NCI-H128 (cell line): ENCODE measurements at regions not wholly inside any gene's neighbourhood (a gene's known extent, or its start where the extent isn't known, plus 50 kb on each side); places are given as distances from the start of the nearest gene placed in this dataset.

Experiments used
- DNase-seq: peaks from one replicate; lab custom pipeline; 2025; ENCODE audit not compliant: unreplicated experiment; lab: John Stamatoyannopoulos, UW

DNA sequence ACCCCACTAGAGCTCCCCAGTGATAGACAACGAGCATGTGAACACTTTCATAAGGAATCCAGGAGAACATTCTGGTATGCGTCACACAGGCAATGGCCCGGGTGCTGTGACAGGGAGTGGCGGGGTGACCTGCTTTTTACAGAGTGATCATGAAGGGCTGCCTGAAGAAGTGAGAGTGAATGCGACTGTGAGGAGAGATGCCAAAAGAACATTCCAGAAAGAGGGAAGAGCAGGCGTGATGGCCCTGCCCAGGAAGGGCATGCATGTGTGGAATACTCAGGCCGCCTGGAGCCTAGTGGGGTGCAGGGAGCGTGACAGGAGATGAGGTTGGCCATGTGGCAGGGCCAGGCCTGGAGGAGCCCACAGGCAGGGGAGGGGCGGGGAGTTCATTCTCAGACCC lies 53.8 kb downstream of the FZD10 start:
- DNase-seq: no peak

DNA sequence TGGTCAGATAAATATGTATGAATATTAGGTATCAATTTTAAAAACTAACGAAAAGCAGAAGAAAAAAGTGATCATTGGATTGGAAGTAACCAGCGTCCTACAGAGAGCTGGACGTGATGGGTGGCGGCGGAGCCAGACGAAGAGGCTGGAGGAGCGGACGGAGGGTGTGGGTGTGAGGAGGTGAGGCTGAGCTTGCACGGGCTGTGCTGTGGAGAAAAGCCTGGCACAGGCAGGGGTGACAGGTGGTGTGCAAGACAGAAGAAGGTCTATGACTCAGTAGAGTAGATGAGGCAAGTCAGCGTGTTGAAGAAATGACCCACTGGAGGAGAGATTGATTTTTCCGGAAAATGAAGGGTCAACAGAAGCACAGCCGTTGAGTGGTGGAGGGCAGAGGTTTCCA lies 56.4 kb downstream of the FZD10 start:
- no peak for DNase-seq

DNA sequence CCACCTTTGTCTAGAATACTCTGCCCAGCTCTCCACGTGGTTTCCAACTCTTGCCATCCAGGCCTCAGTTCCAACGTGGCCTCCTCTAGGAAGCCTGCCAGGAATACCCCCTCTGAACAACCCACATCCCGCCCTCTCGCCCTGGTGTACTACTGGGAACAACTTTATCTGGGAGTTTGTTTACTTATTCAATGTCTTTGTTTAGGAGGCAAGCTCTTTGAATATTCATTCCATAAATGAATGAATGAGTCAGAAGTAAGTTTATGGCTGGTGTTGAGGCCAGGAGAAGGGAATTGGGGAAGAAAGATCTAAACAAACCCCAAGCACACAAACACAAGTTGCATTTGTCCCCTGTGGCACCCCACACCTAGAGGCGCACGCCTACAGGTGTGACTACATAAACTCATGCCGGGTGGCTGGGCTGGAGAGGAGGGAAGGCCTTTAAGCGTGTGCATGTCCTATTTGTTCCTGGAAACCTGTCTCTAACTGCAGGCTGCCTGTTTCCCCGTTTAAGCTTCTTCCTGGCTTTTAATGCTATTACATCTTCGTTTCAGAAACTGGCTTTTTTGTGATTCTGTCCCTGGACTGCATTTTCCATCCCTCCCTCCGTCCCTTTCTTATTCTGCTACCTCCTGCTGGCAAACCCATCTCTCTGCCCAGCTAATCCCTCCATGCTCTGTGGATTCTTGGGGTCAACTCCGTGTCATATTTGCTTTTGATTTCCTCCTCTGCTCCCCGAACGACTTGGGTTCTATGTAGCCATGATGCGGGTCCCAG lies 57.9 kb downstream of the FZD10 start:
- no peak for DNase-seq

DNA sequence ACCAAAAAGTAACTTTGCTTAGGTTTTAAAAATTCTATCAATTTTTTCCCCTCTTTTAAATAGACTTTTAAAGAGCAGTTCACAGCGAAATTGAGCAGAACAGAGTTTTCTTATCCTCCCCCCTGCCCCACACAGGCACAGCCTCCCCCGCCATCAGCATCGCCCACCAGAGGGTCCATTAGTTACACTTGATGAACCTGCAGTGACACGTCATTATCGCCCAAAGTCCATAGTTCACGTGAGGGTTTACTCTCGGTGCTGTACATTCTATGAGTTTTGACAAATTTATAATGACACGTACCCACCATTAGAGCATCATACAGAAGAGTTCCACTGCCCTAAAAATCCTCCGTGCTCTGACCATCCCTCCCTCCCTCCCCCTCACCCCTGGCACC lies 58.4 kb downstream of the FZD10 start:
- no peak for DNase-seq

DNA sequence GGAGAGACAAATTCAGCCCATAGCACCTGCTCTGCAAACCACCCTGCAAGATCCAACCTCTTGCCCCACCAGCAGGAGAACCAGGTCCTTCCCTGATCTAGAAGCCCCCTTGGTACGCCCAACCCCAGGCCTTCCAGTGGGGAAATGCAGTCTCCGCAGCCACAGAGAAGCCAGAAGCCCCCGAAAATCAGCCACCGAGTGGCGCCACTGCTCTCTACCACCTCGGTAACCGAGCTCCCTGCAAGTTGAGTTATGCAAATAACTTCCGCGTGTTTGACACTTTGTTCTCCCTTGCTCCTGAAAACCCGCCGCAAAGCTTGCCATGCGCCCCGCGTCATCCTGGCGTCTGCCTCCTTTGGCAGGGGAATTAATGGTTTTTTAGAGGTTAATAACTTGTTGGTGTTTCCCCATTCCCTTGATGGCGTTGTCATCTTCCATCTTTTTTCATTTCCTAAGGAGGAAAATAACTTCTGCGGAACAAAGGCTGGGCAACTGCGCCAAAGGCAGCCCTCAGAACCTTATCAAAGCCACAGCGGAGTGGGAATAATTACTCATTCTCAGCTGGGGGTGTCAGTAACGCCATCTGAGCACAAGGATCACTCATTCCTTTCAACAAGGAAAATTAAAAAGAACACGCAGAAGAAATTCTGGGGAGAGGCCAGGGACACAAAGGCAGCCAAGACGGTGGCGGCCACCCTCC lies 60.4 kb downstream of the FZD10 start:
- DNase-seq: no peak

DNA sequence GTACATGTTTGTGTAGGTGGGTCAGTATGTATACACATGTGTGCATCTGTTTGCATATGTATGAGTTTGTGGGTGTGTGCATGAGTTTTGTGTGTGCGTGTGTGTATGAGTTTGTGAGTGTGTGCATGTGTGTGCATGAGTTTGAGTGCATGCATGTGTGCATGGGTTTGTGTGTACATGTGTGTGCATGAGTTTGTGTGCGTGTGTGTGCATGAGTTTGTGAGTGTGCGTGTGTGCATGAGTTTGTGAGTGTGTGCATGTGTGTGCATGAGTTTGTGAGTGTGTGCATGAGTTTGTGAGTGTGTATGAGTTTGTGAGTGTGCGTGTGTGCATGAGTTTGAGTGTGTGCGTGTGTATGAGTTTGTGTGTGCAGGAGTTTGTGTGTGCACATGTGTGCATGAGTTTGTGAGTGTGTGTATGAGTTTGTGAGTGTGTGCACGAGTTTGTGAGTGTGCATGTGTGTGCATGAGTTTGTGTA lies 61.5 kb downstream of the FZD10 start:
- DNase-seq: no peak

DNA sequence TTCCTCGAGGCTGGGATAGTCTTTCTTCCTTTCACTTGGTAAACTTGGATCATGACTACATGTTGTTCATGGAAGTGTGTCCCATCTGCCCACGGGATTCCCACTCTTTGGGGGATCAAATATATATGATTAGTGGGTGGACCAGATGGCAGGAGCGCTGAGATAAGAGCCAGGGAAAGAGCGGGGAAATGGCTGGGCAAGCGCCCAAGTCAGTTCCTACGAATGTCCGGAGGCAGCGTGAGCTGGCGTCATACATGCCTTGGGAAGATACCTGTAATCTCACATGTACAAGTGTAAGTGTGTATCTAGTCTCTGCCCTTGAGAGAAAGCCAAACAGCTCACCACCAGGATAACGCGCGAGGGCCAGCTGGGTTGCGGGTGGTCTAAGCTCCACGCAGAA lies 62.3 kb downstream of the FZD10 start:
- DNase-seq: no peak

DNA sequence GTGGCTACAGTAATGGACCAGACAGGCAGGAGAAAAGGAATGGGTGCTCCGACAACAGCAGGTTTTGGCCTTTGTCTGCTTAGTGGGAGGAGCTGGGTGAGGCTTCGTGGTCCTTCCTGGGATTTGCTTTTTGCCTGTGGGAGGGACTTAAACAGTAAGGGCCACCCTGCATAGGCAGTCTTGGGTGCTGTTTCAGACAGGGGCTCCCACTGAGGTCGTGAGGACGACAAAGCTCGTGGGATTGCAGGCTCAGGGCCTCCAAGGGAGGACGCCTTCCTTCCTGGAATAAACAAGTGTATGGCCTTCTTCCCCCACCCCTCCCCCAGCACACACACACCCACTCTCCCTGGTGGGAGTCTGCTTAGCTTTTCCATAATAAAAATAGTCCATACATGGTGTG lies 63.1 kb downstream of the FZD10 start:
- no peak for DNase-seq

DNA sequence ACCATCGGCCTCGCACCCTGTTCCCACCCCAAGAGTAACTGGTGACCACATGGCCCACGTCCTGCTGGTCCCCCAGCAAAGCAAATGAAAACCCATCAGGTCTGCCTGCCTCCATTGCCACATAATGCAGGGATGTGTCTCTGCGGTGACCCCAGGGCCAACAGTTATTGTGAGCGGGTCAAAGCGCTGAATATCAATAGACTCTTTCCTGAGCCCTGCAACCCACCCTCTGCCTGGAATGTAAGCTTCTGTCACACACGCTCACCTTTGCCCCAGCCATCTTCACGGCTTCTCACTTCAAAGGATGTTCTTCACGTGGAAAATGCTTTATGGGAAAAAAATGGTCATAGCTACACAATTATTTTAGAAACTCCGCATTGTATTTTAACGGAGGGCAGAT lies 63.9 kb downstream of the FZD10 start:
- no peak for DNase-seq

DNA sequence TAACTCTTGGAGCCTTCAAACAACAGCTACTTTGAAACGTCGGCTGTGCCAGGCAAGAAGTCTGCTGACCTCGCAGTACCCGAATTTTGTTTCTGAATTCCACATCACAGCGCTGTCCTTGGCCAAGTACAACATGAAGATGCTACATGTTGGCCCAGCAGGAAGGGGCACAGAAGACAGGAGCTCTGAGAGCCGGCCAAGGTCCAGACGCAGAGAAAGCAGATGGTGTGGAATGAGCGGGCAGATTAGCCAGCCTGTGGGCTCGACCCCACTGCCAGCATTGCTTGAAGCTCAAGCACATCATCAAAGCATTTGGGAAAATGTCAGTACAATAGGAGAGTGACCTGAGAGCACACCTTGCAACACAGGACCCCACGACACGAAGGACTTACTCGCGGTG lies 64.5 kb downstream of the FZD10 start:
- no peak for DNase-seq

DNA sequence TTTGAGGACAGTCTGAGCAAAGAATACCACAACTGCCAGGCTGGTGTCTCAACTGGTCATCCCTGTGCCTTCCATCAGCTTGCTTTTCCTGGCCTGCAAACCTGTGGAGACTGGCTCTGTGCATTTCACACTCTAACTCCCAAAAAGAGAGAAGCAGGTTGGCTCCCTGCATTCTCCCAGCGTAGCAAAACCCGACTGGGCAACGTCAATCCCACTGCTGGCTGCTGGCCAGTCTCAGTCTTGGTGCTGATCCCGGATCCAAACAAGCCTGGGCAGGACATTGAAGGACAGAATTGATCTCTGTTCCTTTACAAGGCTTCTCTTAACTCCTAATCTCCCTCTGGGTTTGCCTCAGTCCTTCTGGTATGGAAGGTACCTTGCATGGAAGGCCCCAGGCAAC lies 65.4 kb downstream of the FZD10 start:
- no peak for DNase-seq

DNA sequence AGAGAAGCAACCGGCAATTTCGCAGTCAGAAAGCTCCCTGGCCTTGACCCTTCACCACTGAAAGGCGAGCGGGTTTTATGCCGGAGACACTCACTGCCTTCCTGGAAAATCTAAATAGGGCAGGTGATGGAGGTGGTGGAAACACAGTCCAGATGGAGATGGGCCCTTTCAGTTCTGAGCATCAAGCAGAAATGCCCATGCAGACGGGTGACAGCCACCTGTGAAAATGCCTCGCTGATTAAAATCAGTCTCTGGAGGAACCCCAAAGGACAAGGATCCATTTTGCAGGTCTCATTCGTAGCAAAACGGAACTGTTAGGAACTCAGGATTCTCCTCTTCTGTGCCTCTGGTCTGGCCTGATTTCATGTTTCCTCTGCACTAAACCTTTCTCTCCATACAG lies 74.2 kb downstream of the FZD10 start:
- DNase-seq: no peak

DNA sequence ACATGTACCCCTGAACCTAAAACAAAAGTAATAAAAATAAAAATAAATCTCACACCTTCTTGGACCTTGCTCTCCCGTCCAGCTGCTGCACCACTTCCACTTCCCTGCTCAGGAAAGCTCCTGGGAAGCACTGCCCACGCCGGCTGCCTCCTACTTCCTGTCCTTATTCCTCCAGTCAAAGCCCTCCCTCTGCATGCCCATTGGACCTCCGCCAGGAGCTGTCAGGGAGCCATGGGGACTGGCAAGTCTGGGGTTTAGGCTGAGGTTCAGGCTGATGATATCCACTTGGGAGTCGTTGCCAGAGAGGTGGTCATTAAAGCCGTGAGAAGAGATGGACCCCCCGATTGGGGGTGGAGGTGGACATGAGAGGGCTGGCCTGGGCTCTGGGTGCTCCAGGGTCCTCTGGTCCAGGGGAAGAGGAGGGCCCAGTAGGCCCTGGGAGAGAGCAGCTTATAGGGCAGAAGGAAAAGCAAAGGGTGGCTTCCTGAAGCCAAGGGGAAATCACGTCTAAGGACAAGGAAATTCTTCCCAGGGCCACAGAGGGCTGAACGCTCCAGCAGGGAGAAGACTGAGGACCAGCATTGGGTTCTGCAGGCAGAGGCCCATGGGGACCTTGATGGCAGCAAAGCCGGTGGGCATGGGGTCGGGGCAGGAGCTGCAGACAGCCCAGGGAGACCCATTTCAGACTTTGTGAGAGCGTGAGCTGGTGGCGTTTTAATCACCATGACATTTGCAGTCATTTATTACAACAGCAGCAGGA lies 78.7 kb downstream of the FZD10 start:
- no peak for DNase-seq

DNA sequence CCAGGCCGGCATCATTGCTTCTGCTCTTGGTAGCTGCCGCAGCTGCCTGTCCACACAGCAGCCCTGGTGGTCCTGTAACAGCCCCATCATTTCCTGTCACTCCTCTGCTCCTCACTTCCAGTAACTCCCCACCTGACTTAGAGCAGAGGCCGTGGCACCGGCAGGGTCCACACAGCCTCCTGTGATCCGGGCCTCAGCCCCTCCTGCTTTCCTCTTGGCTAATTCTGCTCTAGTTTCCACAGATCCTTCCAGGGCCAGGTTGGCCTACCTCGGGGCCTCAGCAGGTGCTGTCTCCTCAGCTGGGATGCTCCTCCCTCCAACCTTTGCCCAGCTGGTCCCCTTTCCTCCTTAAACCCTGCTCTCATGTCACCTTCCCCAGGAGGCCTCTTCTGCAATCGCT lies 80.2 kb downstream of the FZD10 start:
- no peak for DNase-seq

DNA sequence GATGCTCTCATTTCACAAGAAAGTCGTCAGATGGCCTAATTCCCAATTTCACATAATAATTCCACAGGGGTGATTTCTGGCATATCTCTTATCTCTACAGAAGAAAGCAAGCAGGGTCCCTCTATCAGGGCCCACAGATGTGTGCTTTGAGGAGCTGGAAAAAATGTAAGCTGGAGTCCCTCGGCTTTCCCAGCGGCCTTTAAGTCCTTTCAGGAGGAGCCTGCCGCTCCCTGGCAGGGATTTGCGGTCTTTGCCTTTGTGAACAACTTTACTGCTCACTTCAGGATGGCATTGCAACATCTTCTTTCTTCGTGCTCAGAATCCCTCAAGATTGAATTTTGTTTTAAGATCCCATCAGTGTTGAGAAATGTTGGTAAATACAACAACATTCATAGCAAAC lies 83.0 kb downstream of the FZD10 start:
- DNase-seq: no peak

DNA sequence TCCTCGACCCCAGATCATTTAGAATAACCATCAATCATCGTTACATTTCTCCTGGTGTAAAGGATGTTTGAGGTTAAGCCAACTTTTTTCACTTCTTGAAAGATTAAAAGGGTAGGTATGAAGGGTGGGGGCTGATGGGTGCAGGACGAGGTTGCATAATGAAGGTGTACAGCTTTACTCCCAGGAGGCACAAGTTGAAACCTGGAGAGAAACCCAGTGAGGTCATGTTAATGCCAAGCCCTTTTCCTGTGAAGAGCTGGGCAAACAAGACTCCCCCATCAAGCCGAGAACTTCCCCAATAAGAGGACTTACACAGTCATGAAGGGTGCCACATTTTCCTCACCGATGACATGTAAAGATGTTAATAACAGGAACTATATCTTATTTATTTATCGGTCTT lies 84.3 kb downstream of the FZD10 start:
- no peak for DNase-seq

DNA sequence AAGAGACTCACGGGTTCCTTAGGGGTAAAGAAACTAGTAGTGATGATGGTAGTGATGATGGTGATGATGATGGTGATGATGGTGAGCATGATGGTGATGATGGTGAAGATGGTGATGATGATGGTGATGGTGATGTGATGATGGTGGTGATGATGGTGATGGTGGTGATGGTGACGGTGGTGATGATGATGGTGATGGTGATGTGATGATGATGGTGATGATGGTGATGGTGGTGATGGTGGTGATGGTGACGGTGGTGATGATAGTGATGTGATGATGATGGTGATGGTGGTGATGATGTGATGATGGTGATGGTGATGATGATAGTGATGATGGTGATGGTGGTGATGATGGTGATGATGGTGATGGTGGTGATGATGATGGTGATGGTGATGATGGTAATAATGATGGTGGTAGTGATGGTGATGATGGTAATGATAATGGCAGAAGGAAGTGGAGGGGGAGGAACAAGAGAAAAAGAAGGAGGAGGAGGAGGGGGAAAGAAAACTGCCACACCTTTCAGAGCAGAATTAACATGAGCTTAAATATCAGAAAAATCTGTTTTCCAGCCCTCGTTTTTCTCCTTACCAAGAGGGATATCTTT lies 85.5 kb downstream of the FZD10 start:
- no peak for DNase-seq

DNA sequence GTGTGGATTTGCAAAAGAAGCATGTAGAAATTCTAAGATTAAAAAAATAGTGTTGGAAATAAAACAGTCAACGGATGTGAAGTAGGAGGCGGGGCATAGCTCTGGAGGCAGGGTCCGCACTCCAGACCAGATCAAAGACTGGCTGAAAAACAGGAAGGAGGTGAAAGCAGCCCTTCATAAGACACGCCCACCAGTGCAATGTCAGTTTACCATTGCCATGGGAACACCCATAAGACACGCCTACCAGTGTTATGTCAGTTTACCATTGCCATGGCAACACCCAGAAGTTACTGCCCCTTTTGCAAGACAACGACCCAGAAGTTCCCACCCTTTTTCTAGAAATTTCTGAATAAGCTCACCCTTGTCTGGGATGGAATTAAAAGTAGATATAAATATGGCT lies 87.1 kb downstream of the FZD10 start:
- DNase-seq: no peak

DNA sequence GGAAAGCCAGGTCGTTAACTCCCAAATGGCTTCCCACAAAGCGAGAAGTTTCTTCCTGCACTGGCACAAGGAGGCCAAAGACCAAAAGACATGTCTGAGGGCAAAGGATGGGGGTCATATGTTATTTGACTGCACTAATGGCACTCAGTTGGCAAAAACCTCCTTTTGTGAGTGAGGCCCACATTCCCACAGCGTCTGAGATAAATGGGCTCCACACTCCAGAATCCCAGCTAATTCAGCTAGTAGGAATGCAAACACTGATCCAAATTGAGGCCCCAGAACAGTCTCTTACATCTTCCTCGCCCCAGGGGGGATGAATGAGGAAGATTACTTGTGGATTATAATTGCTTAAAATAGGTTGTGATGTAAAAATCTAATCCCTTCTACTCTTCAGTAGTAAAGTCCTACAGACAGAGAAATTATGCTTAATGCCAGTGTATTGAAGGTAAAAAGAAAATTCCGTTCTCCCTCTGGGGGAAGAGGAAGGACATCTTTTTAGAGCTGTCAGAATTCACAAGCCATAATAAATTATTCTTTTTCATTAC lies 86.4 kb upstream of the PIWIL1 start:
- no peak for DNase-seq

DNA sequence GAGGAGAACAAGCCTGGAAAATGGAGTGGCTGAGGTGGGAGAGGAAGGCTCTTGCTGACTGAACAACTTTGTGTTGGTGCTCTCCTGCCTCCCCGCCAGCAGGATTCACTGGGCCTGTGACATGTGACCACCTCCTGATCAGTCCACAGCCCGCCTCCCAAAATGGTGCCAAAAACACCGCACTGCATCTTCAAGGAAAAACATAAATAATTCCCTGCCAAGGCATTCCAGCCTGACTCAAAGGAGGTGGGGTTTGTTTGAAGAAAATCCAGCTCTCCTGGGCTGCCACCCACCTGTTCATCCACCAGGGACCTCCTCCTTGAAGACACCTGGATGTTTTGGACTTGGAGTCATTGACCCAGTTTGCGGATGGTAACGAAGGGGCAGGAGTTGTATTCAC lies 83.8 kb upstream of the PIWIL1 start:
- DNase-seq: no peak
